ENCODE measurements at regions not wholly inside any gene's neighbourhood (a gene's known extent, or its start where the extent isn't known, plus 50 kb on each side); places are given as distances from the start of the nearest gene placed in this dataset.

- intact Hi-C loops (cut with DNase I) = no loop called here
- no peaks in the 10 kb centered on the region for H3K27me3 ChIP-seq
- H3K36me3 ChIP-seq = no peaks in the 10 kb centered on the region
- 19% methylated on average over 3 of the region's 3 CpGs for WGBS (ENCODE audit: insufficient coverage, low coverage, low lambda C conversion rate, missing lambda C conversion rate)
- H3K4me3 ChIP-seq = no peak overlapping the region
- no peak overlapping the region for H3K27ac ChIP-seq
- no peak for ATAC-seq
- DNase-seq = no peak
- H3K4me1 ChIP-seq = no peaks in the 10 kb centered on the region
- no peak for TF ChIP-seq CTCF (IDR thresholded peaks at IDR 0.05)
- TF ChIP-seq POLR2A (IDR thresholded peaks at IDR 0.05) = no peak
- H3K9me3 ChIP-seq = peaks cover 0 to 3% (median 0%) of the 10 kb centered on the region in 4 donors
Observed at GRCh38 chr4:30838331-30838730, 118.2 kb downstream of the PCDH7 start.

GRCh38 chr4:30839583-30840520 lies 119.7 kb downstream of the PCDH7 start:
- Histone ChIP-seq H3K27ac (no peak overlapping the region), H3K9me3 (peaks cover 0 to 3% (median 0%) of the 10 kb centered on the region in 4 donors), H3K4me3 (no peak overlapping the region), H3K36me3 (no peaks in the 10 kb centered on the region), H3K27me3 (no peaks in the 10 kb centered on the region), H3K4me1 (no peaks in the 10 kb centered on the region)
- intact Hi-C loops (cut with DNase I) = no loop called here
- no peak for TF ChIP-seq POLR2A (IDR thresholded peaks at IDR 0.05)
- TF ChIP-seq CTCF (IDR thresholded peaks at IDR 0.05) = no peak
- 22% methylated on average over 6 of the region's 6 CpGs for WGBS (ENCODE audit: insufficient coverage, low coverage, low lambda C conversion rate, missing lambda C conversion rate)
- ATAC-seq (no peak), DNase-seq (no peak)

- 37% methylated on average over 3 of the region's 3 CpGs for WGBS (ENCODE audit: insufficient coverage, low coverage, low lambda C conversion rate, missing lambda C conversion rate)
- Histone ChIP-seq H3K27me3 (no peaks in the 10 kb centered on the region), H3K9me3 (peaks cover 0 to 3% (median 0%) of the 10 kb centered on the region in 4 donors), H3K36me3 (no peaks in the 10 kb centered on the region), H3K4me3 (no peak overlapping the region), H3K27ac (no peak overlapping the region), H3K4me1 (no peaks in the 10 kb centered on the region)
- ATAC-seq (no peak), DNase-seq (no peak)
- no peak for TF ChIP-seq POLR2A (IDR thresholded peaks at IDR 0.05)
- TF ChIP-seq CTCF (IDR thresholded peaks at IDR 0.05) = no peak
- intact Hi-C loops (cut with DNase I) = no loop called here
Observed at GRCh38 chr4:30840571-30840970, 120.4 kb downstream of the PCDH7 start.

- DNase-seq = no peak
- H3K36me3 ChIP-seq = no peaks in the 10 kb centered on the region
- H3K27ac ChIP-seq = no peak overlapping the region
- H3K9me3 ChIP-seq = peaks cover 0 to 3% (median 0%) of the 10 kb centered on the region in 4 donors
- H3K4me1 ChIP-seq = no peaks in the 10 kb centered on the region
- intact Hi-C loops (cut with DNase I) = no loop called here
- no peaks in the 10 kb centered on the region for H3K27me3 ChIP-seq
- ATAC-seq = no peak
- TF ChIP-seq POLR2A (IDR thresholded peaks at IDR 0.05) (no peak), CTCF (IDR thresholded peaks at IDR 0.05) (no peak)
- no peak overlapping the region for H3K4me3 ChIP-seq
- whole genome bisulfite sequencing (ENCODE audit: insufficient coverage, low coverage, low lambda C conversion rate, missing lambda C conversion rate) = 64% methylated on average over 1 of the region's 1 CpG
Observed at GRCh38 chr4:30842142-30842541, 122.0 kb downstream of the PCDH7 start.

All from right lobe of liver (tissue), 6 donors.